IMR-90 (cell line): ENCODE measurements at regions not wholly inside any gene's neighbourhood (a gene's known extent, or its start where the extent isn't known, plus 50 kb on each side); places are given as distances from the start of the nearest gene placed in this dataset.

Experiments used
- BHLHE40 ChIP-seq: fragments of 150-350 bp; IDR thresholded peaks from 2 replicates; pipeline ENCODE4 v1.6.1; 2016; ENCODE audit warnings: mild to moderate bottlenecking, low read depth, low read length
- CHD1 ChIP-seq: IDR thresholded peaks from 2 replicates; pipeline ENCODE4 v1.6.1; 2012; ENCODE audit warnings: low read depth, low read length, improper control_type of control experiment
- ELK1 ChIP-seq: fragments of 150-350 bp; IDR thresholded peaks from 2 replicates; pipeline ENCODE4 v1.6.1; 2016; ENCODE audit warnings: low read depth, mild to moderate bottlenecking, low read length, moderate library complexity, borderline replicate concordance
- FOS ChIP-seq: fragments of 150-350 bp; IDR thresholded peaks from 2 replicates; pipeline ENCODE4 v1.6.1; 2016; ENCODE audit warnings: low read depth, low read length
- MAFK ChIP-seq: IDR thresholded peaks from 2 replicates; pipeline ENCODE4 v1.6.1; 2012; ENCODE audit warnings: low read depth, low read length, improper control_type of control experiment
- MAZ ChIP-seq: IDR thresholded peaks from 2 replicates; pipeline ENCODE4 v1.6.1; 2012; ENCODE audit warnings: low read depth, mild to moderate bottlenecking, low read length, improper control_type of control experiment, moderate library complexity, borderline replicate concordance
- MXI1 ChIP-seq: IDR thresholded peaks from 2 replicates; pipeline ENCODE4 v1.6.1; 2012; ENCODE audit warnings: low read depth, mild to moderate bottlenecking, low read length, moderate library complexity, borderline replicate concordance
- NFE2L2 ChIP-seq: fragments of 150-350 bp; IDR thresholded peaks from 2 replicates; pipeline ENCODE4 v1.6.1; 2016; ENCODE audit warnings: low read depth, mild to moderate bottlenecking, low read length
- POLR2A ChIP-seq: IDR thresholded peaks from 2 replicates; pipeline ENCODE4 v1.6.1; 2012; ENCODE audit warnings: mild to moderate bottlenecking, low read depth, low read length
- RAD21 ChIP-seq: IDR thresholded peaks from 2 replicates; pipeline ENCODE4 v1.6.1; 2012; ENCODE audit warnings: low read length, improper control_type of control experiment
- RCOR1 ChIP-seq: IDR thresholded peaks from 2 replicates; pipeline ENCODE4 v1.6.1; 2012; ENCODE audit warnings: mild to moderate bottlenecking, low read length, improper control_type of control experiment; ENCODE audit not compliant: insufficient replicate concordance
- RFX5 ChIP-seq: IDR thresholded peaks from 2 replicates; pipeline ENCODE4 v1.8.0; 2012; ENCODE audit warnings: low read depth, mild to moderate bottlenecking, low read length, moderate library complexity
- SMC3 ChIP-seq: fragments of 150-350 bp; IDR thresholded peaks from 2 replicates; pipeline ENCODE4 v1.6.1; 2016; ENCODE audit warnings: low read depth, mild to moderate bottlenecking, antibody characterized with exemption, low read length, moderate library complexity
- TF ChIP-seq, protein P1 (sequence below): conservative IDR thresholded peaks from 2 replicates; pipeline ENCODE4 v1.5.1; 2012; ENCODE audit warnings: mild to moderate bottlenecking, low read depth, low read length, improper control_type of control experiment

DNA sequence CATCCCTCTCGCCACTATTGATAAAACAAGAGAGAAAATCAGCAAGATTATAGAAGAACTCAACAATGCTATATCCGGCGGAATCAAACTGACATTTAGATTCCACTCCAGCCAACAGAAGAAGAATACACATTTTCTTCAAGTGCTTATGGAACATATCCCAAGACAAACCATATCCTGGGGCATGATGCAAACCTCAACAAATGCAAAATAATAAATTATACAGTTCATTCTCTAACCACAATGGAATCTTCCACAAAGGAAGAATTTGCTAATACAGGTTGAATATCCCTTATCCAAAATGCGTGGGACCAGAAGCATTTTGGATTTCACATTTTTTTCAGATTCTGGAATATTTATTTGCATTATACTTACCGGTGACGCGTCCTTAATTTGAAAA is 51.4 kb upstream of the YPEL5 start:
- TF ChIP-seq, protein P1, sequence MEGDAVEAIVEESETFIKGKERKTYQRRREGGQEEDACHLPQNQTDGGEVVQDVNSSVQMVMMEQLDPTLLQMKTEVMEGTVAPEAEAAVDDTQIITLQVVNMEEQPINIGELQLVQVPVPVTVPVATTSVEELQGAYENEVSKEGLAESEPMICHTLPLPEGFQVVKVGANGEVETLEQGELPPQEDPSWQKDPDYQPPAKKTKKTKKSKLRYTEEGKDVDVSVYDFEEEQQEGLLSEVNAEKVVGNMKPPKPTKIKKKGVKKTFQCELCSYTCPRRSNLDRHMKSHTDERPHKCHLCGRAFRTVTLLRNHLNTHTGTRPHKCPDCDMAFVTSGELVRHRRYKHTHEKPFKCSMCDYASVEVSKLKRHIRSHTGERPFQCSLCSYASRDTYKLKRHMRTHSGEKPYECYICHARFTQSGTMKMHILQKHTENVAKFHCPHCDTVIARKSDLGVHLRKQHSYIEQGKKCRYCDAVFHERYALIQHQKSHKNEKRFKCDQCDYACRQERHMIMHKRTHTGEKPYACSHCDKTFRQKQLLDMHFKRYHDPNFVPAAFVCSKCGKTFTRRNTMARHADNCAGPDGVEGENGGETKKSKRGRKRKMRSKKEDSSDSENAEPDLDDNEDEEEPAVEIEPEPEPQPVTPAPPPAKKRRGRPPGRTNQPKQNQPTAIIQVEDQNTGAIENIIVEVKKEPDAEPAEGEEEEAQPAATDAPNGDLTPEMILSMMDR = no peak
- TF ChIP-seq BHLHE40 = no peak
- TF ChIP-seq RAD21 = no peak
- TF ChIP-seq RFX5 = no peak
- TF ChIP-seq ELK1 = no peak
- TF ChIP-seq MAZ = no peak
- TF ChIP-seq SMC3 = no peak
- TF ChIP-seq POLR2A = no peak
- TF ChIP-seq NFE2L2 = no peak
- TF ChIP-seq MAFK = no peak
- no peak for TF ChIP-seq FOS
- no peak for TF ChIP-seq MXI1
- TF ChIP-seq RCOR1 = no peak
- TF ChIP-seq CHD1 = no peak
